ENCODE measurements at regions not wholly inside any gene's neighbourhood (a gene's known extent, or its start where the extent isn't known, plus 50 kb on each side); places are given as distances from the start of the nearest gene placed in this dataset.

- Mint-ChIP-seq H3K4me1 (no peaks in the 10 kb centered on the region), H3K27ac (no peak overlapping the region), H3K4me3 (no peak overlapping the region), H3K27me3 (ENCODE audit: insufficient read depth, low read depth, poor library complexity) (no peaks in the 10 kb centered on the region), H3K36me3 (ENCODE audit: low read depth) (no peaks in the 10 kb centered on the region; the same call in 2 of the 3 replicates), H3K9me3 (peaks cover 19% of the 10 kb centered on the region; the same call in 2 of the 3 replicates)
- H3K27me3 ChIP-seq (ENCODE audit: insufficient read depth), result no peaks in the 10 kb centered on the region
- H3K9me2 ChIP-seq (ENCODE audit: insufficient read depth), result 0 out of 2 replicates have a peak, but pooled peaks cover 3% of the 10 kb centered on the region
- no peaks in the 10 kb centered on the region for H3K79me2 ChIP-seq (replicated peaks; ENCODE audit: insufficient read depth)
- H2AFZ ChIP-seq, result no peak overlapping the region
- H4K20me1 ChIP-seq (replicated peaks; ENCODE audit: insufficient read depth), result no peaks in the 10 kb centered on the region
- H3K36me3 ChIP-seq (ENCODE audit: insufficient read depth), result 0 out of 2 replicates have a peak, but pooled peaks cover 7% of the 10 kb centered on the region
- ATAC-seq, result no peak
- H3F3A ChIP-seq (replicated peaks; ENCODE audit: low read depth), result no peaks in the 10 kb centered on the region
- H3K4me3 ChIP-seq, result no peak overlapping the region
- no peak for TF ChIP-seq EZH2phosphoT487 (IDR thresholded peaks at IDR 0.05; ENCODE audit: unreplicated experiment)
- no peak for TF ChIP-seq JUNB (IDR thresholded peaks at IDR 0.05; ENCODE audit: unreplicated experiment)
- no peak for TF ChIP-seq ZNF114 (CRISPR knock-in tag; IDR thresholded peaks at IDR 0.05)
- TF ChIP-seq POLR2AphosphoS5 (IDR thresholded peaks at IDR 0.05; ENCODE audit: low read depth), result no peak
- no peak for TF ChIP-seq CREB1 (CRISPR knock-in tag; IDR thresholded peaks at IDR 0.05; ENCODE audit: low read depth)
- TF ChIP-seq CTCF (conservative IDR thresholded peaks at IDR 0.05; ENCODE audit: low read depth in 2 of 2), result no peak
- no peak for TF ChIP-seq ZNF331 (CRISPR knock-in tag; IDR thresholded peaks at IDR 0.05; ENCODE audit: low read depth)
- DNase-seq (ENCODE audit: low spot score), result no peak
- H3K4me1 ChIP-seq (ENCODE audit: insufficient read depth), result no peaks in the 10 kb centered on the region
- no peak overlapping the region for H3K27ac ChIP-seq (ENCODE audit: low read depth)
- H3K4me2 ChIP-seq, result no peak overlapping the region
Observed at GRCh38 chr6:137964876-137965275, 97.8 kb downstream of the TNFAIP3 start.

GRCh38 chr6:137967689-137968454 lies 100.8 kb downstream of the TNFAIP3 start:
- no peaks in the 10 kb centered on the region for H3K4me1 ChIP-seq (ENCODE audit: insufficient read depth)
- DNase-seq (ENCODE audit: low spot score) (no peak), ATAC-seq (no peak)
- no peak overlapping the region for H3K4me3 ChIP-seq
- no peaks in the 10 kb centered on the region for H3F3A ChIP-seq (replicated peaks; ENCODE audit: low read depth)
- H4K20me1 ChIP-seq (replicated peaks; ENCODE audit: insufficient read depth), result no peaks in the 10 kb centered on the region
- no peak overlapping the region for H3K4me3 Mint-ChIP-seq
- H3K27me3 ChIP-seq (ENCODE audit: insufficient read depth), result no peaks in the 10 kb centered on the region
- no peak overlapping the region for H3K4me2 ChIP-seq
- H3K4me1 Mint-ChIP-seq, result no peaks in the 10 kb centered on the region
- no peaks in the 10 kb centered on the region for H3K36me3 Mint-ChIP-seq (ENCODE audit: low read depth)
- 0 out of 2 replicates have a peak, but pooled peaks cover 3% of the 10 kb centered on the region for H3K9me2 ChIP-seq (ENCODE audit: insufficient read depth)
- H2AFZ ChIP-seq, result no peak overlapping the region
- no peak overlapping the region for H3K27ac Mint-ChIP-seq
- H3K9me3 Mint-ChIP-seq, result no peaks in the 10 kb centered on the region
- H3K79me2 ChIP-seq (replicated peaks; ENCODE audit: insufficient read depth), result no peaks in the 10 kb centered on the region
- no peaks in the 10 kb centered on the region for H3K36me3 ChIP-seq (ENCODE audit: insufficient read depth)
- H3K27ac ChIP-seq (ENCODE audit: low read depth), result no peak overlapping the region
- H3K27me3 Mint-ChIP-seq (ENCODE audit: insufficient read depth, low read depth, poor library complexity), result no peaks in the 10 kb centered on the region
- TF ChIP-seq ZNF462 (CRISPR knock-in tag; IDR thresholded peaks at IDR 0.05) (no peak), ETS1 (IDR thresholded peaks at IDR 0.05) (no peak), STAT1 (IDR thresholded peaks at IDR 0.05; ENCODE audit: unreplicated experiment) (no peak), EZH2 (IDR thresholded peaks at IDR 0.05; ENCODE audit: low read depth, unreplicated experiment) (no peak)
